Ishikawa (cell line): ENCODE measurements at regions not wholly inside any gene's neighbourhood (a gene's known extent, or its start where the extent isn't known, plus 50 kb on each side); places are given as distances from the start of the nearest gene placed in this dataset.

Experiments used
- CEBPB ChIP-seq: IDR thresholded peaks from 2 replicates; pipeline ENCODE4 v1.6.1; 2012
- CREB1 ChIP-seq: IDR thresholded peaks from 2 replicates; pipeline ENCODE4 v1.6.1; 2012; ENCODE audit warnings: low read depth
- EGR1 ChIP-seq: IDR thresholded peaks from 2 replicates; pipeline ENCODE4 v1.6.1; 2012
- EP300 ChIP-seq: IDR thresholded peaks from 2 replicates; pipeline ENCODE4 v1.6.1; 2012; ENCODE audit warnings: borderline replicate concordance
- FOXM1 ChIP-seq: IDR thresholded peaks from 2 replicates; pipeline ENCODE4 v1.6.1; 2012; ENCODE audit warnings: low read depth, borderline replicate concordance
- MAX ChIP-seq: IDR thresholded peaks from 2 replicates; pipeline ENCODE4 v1.6.1; 2012
- NFIC ChIP-seq: IDR thresholded peaks from 2 replicates; pipeline ENCODE4 v1.6.1; 2012
- RAD21 ChIP-seq: IDR thresholded peaks from 2 replicates; pipeline ENCODE4 v1.6.1; 2012; ENCODE audit warnings: low read depth
- REST ChIP-seq: IDR thresholded peaks from 2 replicates; pipeline ENCODE4 v1.6.1; 2012; ENCODE audit warnings: low read depth, mild to moderate bottlenecking
- TAF1 ChIP-seq: IDR thresholded peaks from 2 replicates; pipeline ENCODE4 v1.6.1; 2012; ENCODE audit warnings: low read depth, mild to moderate bottlenecking
- TCF12 ChIP-seq: IDR thresholded peaks from 2 replicates; pipeline ENCODE4 v1.6.1; 2012; ENCODE audit warnings: low read depth
- TEAD4 ChIP-seq: IDR thresholded peaks from 2 replicates; pipeline ENCODE4 v1.6.1; 2012
- USF1 ChIP-seq: IDR thresholded peaks from 2 replicates; pipeline ENCODE4 v1.6.1; 2012
- YY1 ChIP-seq: IDR thresholded peaks from 2 replicates; pipeline ENCODE4 v1.6.1; 2012; ENCODE audit warnings: low read depth
- ZBTB7A ChIP-seq: IDR thresholded peaks from 2 replicates; pipeline ENCODE4 v1.6.1; 2012; ENCODE audit warnings: low read depth

GRCh38 chr13:59094181-59094580, 1069.5 kb downstream of the DIAPH3 start:
- TF ChIP-seq TCF12 (no peak), YY1 (no peak), FOXM1 (no peak), RAD21 (no peak), TEAD4 (no peak), TAF1 (no peak), USF1 (no peak), EGR1 (no peak), CEBPB (no peak), MAX (no peak), CREB1 (no peak), REST (no peak), NFIC (no peak), EP300 (no peak), ZBTB7A (no peak)

- TF ChIP-seq CREB1 = no peak
- no peak for TF ChIP-seq NFIC
- TF ChIP-seq FOXM1 = no peak
- TF ChIP-seq TAF1 = no peak
- TF ChIP-seq REST = no peak
- TF ChIP-seq TEAD4 = no peak
- TF ChIP-seq YY1 = no peak
- no peak for TF ChIP-seq USF1
These were observed 1064.3 kb downstream of the DIAPH3 start for GRCh38 chr13:59099182-59099974.

GRCh38 chr13:59103004-59103768, 1060.5 kb downstream of the DIAPH3 start:
- TF ChIP-seq RAD21 (no peak), ZBTB7A (no peak), NFIC (peak; percentile 32), CEBPB (peak; percentile 66; the same call in 1 of the 2 replicates), TEAD4 (no peak), MAX (no peak), YY1 (no peak), TAF1 (no peak), TCF12 (no peak), EP300 (no peak), USF1 (no peak)

GRCh38 chr13:59111751-59112171, 1052.0 kb downstream of the DIAPH3 start:
- TF ChIP-seq CREB1 (no peak), EP300 (no peak), USF1 (no peak), EGR1 (no peak), TCF12 (no peak)
